GM21786 (cell line): ENCODE measurements at regions not wholly inside any gene's neighbourhood (a gene's known extent, or its start where the extent isn't known, plus 50 kb on each side); places are given as distances from the start of the nearest gene placed in this dataset.

Source experiments
- ATAC-seq: cut with Tn5 transposase; IDR thresholded peaks from one replicate; pipeline ENCODE4 v1.9.1; 2021; ENCODE audit not compliant: unreplicated experiment

DNA sequence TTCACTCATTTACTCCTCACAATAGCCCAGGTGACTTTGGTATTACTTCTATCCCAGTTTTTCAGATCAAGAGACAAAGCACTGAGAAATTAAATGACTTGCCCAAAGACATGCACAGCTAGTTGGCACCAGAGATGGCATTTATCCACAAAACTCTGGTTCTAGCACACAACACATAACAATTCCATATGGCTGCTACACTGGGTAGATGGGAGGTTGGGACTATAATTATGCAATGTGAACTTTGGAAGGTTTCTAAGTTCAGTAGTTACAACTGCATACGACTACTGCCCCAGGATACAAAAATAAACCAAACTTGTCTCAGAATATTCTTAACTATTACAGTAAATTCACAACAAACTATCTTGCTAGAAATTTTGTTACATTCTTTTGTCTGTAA, 54.2 kb upstream of the MLIP start:
- ATAC-seq, result no peak

DNA sequence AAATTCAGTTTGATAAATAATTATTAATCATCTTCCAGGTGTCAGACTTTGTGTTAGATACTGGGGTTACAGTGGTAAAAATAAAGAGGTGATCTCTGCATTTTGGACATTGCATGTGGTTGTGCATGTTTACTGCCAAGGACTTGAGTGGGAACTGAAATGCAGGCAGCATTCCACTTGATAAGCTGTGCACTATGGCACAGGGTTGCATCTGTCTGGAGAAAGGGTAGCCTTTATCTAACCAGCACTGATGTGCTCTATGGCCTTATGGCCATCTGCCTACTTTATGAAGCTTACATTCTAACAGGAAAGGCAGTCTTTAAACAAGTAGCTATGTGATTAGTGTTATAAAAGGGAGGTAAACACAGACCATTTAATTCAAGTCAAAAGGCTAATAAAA, 53.0 kb upstream of the MLIP start:
- ATAC-seq, result no peak

DNA sequence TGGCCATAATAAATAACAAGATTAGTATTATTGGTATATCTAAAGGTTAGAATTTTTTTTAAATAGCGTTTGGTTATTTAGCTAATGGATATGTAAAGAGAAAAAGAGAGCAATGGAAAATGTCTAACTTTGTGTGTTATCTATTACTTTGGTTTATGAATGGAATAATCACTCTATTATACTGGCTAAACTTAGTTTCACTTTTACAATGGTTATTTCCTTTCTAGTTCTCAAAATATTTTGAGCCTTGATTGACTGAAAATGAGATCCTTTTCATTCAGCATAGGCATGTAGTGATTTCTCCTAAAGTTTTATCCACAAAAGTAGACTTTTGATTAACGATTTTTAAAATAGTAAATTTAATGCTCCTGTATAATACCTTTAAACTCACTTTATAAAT, 51.6 kb upstream of the MLIP start:
- no peak for ATAC-seq

DNA sequence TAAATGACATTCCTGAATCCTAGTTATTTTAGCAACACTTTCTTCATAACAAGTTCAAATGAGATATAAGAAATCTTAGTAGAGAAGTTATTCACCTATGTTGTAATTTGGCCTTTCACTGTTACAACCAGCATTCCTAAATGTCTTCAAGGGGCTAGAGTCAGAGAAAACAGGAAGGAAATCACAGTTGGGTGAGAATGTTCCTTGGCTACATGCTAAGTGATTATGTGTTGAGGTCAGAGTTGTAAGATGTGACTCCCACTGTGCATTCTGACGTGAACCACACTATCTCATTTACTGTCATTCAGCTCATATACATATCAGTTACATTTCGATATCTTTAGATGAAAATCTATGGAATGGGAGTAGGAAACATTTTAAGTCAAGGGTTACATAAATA, 51.0 kb upstream of the MLIP start:
- ATAC-seq, result no peak
